Peyer's patch (tissue), 4 donors: ENCODE measurements at regions not wholly inside any gene's neighbourhood (a gene's known extent, or its start where the extent isn't known, plus 50 kb on each side); places are given as distances from the start of the nearest gene placed in this dataset.
"Not testable (repeated sequence)": the region's sequence is repeated elsewhere in the genome, so short reads cannot be mapped to it uniquely, and the experiment has no call there.

Source experiments
- CTCF ChIP-seq, 6 experiments: fragments of 450-650 bp in 4 of 6; fragments of 200-600 bp in 2 of 6; sonication (generic) in 1 of 6; IDR thresholded peaks; one replicate each; pipeline ENCODE4 v1.5.1; 2017 to 2019; ENCODE audit warnings: antibody characterized with exemption in 6 of 6, mild to moderate bottlenecking in 3 of 6, moderate library complexity in 1 of 6
- POLR2A ChIP-seq, 2 donors: fragments of 450-650 bp; IDR thresholded peaks; one replicate each; pipeline ENCODE4 v1.5.1; 2017; ENCODE audit warnings: antibody characterized with exemption in 2 of 2, mild to moderate bottlenecking in 2 of 2, moderate library complexity in 2 of 2

- not testable (repeated sequence) for TF ChIP-seq CTCF, POLR2A (IDR thresholded peaks at IDR 0.05)
Measured at GRCh38 chr2:131803237-131803636, 275.5 kb downstream of the CCDC74A start.
